Activated T-cell treated with anti-CD3 and anti-CD28 coated beads, Interleukin-2, amount 50 U/mL, for 48 hours (primary cell): ENCODE measurements at regions not wholly inside any gene's neighbourhood (a gene's known extent, or its start where the extent isn't known, plus 50 kb on each side); places are given as distances from the start of the nearest gene placed in this dataset.

ENCODE experiments used
- DNase-seq, 2 experiments: peaks; one replicate each; pipeline ENCODE4 v3.0.0-alpha.2; 2020

GRCh38 chr11:116642481-116642880, 130.3 kb downstream of the BUD13 start:
- no peak for DNase-seq

DNA sequence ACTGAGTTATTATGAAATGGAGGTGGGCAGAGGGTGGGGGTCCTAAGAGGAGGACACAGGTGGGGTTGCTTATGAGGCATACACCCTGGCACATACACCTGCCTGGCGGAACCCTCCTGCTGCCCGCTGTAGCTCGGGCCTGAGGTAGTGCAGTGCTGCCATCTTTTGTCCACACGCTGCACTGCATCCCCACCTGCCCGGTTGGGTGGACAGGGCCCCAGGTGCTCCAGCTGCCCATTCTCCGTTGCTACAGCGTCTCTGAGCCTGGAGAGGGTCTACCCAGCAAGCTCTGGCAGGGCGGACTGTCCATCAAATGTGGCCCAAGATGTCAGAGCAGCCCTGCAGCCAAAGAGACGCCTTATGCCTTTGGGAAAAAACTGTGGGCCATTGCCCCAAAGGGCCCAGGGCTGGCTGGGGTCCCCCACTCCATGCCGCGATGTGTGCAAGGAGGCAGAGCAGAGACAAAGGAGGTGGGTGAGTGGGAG, 131.2 kb downstream of the BUD13 start:
- peak; percentile 49 to 56 for DNase-seq

DNA sequence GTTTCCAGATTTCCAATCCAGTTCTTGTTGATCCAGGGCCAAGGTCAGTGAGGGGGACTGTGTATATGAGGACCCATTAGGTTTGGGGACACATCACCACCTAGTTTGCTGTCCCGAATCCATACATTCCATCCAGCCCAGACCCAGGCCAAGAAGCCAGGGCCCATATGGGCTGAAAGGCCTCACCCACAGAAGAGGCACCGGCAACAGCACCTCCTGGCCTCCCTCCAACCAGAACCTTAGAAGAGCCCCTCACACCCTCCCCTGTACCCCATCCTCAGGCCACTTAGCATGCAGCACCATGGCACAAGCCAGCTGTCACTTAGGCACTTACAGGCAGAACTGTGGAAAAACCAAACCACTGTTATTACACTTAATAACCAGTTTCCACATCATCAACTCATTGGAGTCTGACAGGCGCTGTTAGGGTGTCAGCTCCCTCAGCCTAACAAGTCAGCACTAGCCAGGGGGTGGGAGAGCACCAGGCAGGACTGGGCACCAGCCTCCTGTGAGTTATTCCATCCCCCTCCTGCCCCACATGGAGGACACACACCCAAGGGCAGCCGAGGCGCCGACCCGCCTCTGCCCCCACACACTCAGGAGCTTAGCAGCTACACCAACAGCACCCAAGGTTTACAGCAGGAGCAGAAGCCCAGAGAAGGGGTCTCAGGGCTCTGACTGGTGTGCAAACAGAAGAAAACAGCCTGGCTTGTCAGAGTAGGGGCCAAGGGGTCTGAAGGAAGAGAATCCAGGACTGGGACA, 132.0 kb downstream of the BUD13 start:
- no peak for DNase-seq

- DNase-seq, result no peak
Observed at GRCh38 chr11:116638463-116638862, 134.3 kb downstream of the BUD13 start.

- no peak for DNase-seq
Observed at GRCh38 chr11:116637766-116638165, 135.0 kb downstream of the BUD13 start.

GRCh38 chr11:116636341-116636929, 136.4 kb downstream of the BUD13 start:
- no peak for DNase-seq

- DNase-seq, result no peak
Observed at GRCh38 chr11:116631201-116631600, 141.6 kb downstream of the BUD13 start.

DNA sequence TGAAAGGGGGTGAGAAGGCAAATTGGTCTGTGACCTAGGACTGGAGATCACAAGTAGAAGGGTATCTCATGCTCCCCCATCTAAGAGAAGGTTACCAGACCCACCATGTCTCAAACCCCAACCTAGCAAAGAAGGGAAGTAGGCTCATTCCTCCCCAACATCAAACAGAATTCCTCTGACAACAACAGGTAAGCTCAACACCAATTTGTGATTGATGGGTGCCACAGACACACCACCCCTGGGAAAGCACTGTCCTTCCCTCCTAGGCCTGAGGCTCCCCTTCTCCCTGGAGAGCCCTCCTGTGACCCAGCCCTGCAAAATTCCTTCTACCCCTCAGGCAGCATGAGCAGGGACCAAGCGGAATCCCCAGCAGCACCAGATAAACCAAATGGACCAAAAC, 154.3 kb downstream of the BUD13 start:
- DNase-seq, result no peak

DNA sequence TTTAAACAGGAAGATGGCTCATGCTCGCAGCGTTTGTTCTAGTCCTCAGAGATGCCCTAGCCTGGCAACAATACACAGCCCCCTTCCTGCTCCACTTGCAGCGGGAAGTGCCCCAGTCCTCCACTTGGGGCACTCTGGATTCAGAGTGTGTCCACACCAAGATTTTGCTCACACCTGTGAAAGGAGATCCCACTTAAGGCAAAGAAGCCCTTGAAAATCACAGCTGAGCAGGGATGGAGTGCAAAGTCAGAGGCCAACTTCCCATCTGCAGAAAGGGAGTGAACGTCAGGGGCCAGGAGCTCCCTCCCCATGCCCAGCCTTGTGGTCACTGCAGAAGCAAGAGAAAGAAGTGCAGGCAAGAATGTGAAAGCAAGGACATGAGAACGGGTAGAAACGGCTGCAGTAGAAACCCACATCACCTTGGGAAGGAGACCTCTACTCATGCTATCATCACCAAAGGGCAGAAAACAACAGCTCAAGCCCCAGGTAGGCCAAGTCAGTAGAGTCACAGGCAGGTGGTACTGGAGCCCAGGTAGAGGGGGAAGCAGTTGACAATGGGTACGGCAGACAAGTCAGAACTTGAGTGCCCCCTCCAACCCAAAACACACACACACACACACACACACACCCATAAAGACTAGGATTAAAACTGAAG, 157.4 kb downstream of the BUD13 start:
- no peak for DNase-seq

- no peak for DNase-seq
Observed at GRCh38 chr11:116614306-116615210, 158.2 kb downstream of the BUD13 start.

GRCh38 chr11:116613206-116613875, 159.4 kb downstream of the BUD13 start:
- no peak for DNase-seq

DNA sequence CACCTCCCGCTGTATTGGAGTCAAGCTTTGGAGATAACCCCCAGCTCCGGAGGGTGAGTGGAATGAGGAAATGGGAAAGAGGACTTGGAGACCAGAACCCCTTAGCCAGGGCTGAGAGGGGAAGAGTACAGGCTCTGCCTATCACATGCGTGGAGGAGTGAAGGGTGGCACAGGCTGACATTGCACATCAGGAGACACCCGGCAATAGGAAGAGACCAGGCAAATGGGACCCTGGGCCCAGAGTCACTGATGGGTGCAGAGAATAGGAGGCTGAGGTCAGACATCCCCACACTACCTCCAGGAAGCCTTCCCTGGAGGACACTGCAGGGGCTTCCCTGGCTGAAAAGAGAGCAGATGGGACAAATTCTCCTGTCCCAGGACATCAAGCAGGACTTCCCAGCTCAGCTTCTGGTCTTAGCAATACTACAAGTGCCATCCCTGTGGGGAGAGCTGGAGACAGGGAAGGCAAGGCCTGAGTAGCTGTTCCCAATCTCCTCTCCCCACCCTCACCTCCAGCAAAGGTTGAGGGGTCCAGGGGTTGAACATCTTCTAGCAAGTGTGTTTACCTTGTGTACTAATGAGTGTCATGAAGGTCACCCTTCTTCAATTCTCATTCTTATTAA, 160.7 kb downstream of the BUD13 start:
- no peak for DNase-seq

GRCh38 chr11:116610190-116610589, 162.6 kb downstream of the BUD13 start:
- no peak for DNase-seq

DNA sequence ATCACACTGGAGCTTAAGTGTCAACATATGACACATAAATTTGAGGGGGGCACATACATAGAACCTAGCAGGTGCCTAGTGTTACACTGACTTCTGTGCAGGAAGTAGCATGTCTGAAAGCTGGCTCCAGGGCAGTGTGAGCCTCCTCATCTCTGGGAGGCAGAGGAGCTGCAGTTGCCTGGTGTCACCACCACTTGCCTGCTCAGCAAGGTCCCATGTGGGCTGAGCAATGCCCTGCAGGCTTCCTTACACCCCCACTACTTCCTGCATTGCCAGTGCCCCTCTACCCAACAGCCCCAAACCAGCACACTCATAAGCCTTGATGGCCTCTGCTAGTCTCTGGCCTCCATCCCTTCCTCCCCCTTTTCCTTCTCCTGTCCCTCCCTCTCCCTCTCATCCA, 165.8 kb downstream of the BUD13 start:
- DNase-seq, result no peak

DNA sequence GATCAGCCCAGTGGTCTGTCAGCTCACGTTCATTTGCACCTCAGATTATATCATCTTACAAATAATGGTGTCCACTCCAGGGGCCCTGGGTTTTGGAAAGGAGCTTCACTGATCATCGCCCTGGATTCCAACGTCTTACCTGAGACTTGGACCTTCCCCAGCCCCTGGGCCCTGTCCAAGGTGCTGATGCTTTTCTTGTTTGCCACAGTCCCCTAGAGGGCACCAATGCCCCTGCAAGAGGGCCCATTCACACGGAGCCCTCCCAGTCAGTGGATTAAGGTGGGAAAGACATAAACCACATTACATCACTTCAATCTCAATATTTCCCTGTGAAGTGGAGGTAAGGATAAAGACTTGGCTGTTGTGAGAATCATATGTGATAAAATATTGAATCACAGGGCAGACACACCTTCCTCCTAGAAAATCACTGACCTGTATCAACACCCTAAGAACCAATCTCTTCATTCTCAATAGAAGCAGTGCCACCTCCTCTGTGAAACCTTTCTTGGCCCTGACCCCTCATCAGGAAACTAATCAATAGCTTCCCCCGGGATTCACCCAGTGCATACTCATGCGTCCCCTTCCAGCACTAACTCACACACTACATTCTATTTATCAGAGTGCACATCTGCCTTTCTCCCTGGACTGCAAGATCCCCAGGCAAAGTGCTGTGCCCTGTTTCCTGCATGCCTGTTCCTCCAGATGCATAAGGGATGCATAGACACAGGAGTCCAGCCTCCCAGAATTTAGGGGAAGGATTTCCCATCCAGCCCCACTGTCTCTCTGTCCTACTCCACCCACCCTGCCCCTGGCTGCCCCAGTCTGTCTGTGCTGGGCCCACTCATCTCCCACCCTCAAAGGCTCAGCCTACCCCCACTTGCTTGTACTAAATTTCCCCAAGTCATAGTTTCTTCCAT, 167.0 kb downstream of the BUD13 start:
- DNase-seq, result peak; percentile 40 to 46

- DNase-seq, result no peak
Observed at GRCh38 chr11:116603728-116604323, 169.0 kb downstream of the BUD13 start.

DNA sequence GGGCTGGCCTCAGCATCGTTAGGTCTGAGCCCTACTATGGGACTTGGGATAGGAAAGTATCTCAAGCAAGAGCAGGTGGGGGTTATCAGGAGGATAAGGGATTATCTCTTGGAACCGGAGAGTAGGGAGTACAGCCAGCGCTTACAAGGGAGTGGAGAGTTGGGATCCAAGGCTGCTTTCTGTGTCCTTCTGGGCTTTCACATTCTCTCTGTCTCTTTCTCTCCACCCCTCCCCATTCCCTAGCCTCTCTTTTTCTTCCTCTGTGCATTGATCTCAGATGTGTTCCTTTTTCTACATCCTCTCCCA, 170.2 kb downstream of the BUD13 start:
- no peak for DNase-seq

DNA sequence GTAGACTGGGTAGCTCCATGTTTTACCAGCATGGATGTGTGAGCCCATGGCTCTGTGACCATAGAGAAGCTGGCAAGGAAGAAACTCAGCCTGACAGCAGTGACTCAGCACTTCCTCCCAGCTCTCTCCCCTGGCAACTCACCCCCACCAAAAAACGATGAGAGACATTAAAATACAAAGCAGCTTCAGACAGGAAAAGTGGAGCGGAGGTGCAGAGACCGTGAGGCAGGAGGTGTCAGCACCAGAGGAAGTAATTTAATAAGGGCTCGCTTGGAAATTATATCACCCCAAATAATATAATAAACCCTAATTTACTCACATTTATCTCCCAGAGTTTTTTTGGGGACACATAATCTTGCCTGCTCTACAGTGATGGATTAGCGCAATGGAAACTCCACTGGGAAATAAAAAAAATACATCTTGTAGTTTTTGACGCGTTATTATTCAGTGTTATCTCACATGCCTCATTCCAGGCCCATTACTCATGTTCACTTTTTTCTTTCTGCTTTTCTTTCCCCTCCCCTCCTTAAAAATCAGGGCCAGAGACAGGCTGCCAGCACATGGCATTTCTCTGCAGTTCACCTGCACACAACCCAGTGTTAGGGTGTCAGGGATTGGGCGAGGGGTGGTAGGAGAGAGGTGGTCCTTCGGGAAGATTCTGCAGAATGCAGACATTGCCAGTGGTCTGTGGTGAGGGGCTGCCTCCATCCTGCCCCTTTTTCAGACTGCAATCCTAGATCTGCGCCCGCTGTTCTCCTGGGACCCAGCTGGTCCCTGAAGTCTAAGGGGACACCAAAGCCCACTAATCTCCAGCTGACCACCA, 170.8 kb downstream of the BUD13 start:
- no peak for DNase-seq

DNA sequence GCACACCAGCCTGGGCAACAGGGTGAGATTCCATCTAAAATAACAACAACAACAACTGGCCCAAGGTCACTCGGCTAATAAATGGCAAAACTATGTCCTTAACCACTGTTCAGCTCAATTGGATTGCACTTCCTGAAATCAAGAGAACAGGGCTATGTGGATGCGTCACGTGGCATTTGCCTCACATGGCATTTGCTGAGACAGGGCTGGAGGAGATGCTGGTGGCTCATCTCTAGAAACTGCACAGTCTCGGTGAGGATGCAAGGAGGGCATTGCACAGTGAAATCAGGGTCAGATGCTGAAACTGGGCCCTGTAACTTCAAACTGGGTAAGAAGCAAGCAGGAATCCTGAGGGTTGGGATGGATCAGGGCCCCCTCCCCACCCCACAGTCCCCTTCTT, 171.9 kb downstream of the BUD13 start:
- no peak for DNase-seq

DNA sequence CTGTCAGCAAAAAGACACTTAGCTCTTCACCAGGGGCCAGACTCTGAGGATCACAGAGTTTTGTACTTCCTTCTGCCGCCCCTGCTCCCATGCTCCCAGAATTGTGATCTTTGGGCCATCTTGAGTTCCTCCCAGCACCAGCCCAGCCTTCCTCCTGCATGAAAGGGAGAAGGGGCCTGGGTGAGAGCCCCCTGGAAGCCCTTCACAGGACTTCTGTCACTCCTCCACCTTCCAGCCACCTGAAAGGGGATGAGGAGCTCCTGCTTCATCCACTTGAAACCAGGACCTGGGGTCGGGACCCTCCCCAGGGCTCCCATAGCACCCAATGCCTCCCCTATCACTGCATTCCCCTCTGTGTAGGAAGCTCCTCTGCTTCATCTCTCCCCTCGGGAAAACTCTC, 174.2 kb downstream of the BUD13 start:
- DNase-seq, result no peak
